Inferior parietal cortex (tissue), 1 donor: ENCODE measurements at regions not wholly inside any gene's neighbourhood (a gene's known extent, or its start where the extent isn't known, plus 50 kb on each side); places are given as distances from the start of the nearest gene placed in this dataset.
"Not testable (repeated sequence)": the region's sequence is repeated elsewhere in the genome, so short reads cannot be mapped to it uniquely, and the experiment has no call there.

ENCODE experiments used
- DNase-seq: peaks from one replicate; pipeline ENCODE4 v3.0.0-alpha.2; 2016; ENCODE audit errors: extremely low spot score

- DNase-seq = no peak
Observed at GRCh38 chr2:129404000-129404685, 575.3 kb upstream of the RAB6C start.

GRCh38 chr2:129408570-129408969 is 570.9 kb upstream of the RAB6C start:
- no peak for DNase-seq

DNA sequence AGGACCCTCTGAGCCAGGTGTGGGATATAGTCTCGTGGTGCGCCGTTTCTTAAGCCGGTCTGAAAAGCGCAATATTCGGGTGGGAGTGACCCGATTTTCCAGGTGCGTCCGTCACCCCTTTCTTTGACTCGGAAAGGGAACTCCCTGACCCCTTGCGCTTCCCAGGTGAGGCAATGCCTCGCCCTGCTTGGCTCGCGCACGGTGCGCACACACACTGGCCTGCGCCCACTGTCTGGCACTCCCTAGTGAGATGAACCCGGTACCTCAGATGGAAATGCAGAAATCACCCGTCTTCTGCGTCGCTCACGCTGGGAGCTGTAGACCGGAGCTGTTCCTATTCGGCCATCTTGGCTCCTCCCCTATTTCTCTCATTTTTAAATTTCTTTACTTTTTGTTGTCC is 562.4 kb upstream of the RAB6C start:
- not testable (repeated sequence) for DNase-seq

GRCh38 chr2:129422028-129422427 is 557.4 kb upstream of the RAB6C start:
- DNase-seq = no peak

- no peak for DNase-seq
Observed at GRCh38 chr2:129428086-129428660, 551.3 kb upstream of the RAB6C start.

DNA sequence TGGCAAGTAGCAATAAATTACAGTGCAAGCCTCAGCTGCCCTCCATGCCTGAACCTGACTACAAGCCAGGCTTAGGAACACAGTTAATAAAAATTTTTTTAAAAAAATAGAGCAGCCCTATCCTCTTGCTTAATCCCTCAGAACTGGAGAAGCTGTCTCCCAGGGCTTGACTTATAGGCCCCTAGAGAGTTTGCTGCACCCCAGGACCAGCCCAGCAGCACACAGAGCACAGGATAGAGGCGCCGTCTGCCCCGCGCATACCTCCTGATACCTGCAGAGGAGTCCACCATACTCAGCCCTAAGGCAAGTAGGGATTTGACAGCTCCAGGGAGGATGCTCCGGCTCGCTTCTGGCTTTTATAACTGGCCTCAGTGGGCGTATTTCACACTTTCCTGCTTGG is 548.6 kb upstream of the RAB6C start:
- no peak for DNase-seq

DNA sequence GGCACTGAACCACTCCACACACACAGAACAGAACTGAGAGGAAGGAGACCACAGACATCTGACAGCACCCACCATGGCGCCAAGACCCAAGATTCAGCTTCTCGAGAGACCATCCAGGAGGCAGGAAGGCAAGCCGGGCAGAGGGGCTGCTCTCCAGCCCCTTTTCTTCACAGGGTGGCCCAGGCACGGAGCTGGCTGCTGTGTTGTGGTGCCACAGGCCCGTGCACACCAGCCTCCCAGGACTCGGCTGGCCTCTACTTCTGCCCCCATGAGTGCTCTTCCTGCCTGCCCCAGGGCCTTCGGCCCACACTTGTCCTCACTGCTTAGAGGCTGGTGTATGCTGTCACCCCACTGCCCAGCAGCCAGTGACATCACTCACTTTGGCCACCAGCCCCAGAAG is 547.6 kb upstream of the RAB6C start:
- DNase-seq = no peak

DNA sequence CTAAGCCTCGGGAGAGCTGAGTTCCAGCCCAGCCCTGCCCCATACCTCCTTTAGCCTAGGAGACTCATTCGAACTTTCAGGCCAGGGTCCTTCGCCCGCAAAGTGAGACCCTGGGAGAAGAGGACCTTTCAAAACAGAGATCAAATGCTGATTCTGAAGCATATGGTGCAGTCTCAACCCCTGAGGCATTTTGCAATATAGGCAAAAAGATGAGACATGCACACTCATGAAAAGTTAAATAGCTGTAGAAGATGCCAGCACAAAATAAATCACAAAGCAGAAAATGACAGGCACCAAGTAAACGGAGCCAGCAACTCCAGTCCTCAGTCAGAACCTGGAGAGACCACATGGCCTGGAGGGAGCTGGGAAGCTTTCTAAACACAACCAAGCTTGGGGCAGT is 542.7 kb upstream of the RAB6C start:
- DNase-seq = no peak

DNA sequence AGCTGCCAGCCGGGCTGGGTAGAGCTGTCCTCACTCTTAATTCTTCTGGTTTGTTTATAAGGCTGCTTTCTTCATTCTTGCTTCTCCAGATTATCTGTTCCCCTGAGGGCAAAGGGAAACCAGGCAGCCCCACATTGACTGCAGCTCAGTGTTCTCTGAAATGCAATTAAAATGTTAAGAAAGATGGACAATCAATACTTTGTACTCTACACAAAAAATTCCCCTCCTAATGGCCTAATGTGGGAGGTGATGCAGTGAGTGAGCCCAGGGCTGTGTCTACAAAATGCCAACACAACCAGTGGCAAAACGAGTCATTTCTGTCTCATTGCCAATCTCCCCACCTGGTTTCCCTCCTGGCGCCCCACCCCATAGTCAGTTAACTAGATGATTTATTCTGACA is 541.7 kb upstream of the RAB6C start:
- DNase-seq = no peak

DNA sequence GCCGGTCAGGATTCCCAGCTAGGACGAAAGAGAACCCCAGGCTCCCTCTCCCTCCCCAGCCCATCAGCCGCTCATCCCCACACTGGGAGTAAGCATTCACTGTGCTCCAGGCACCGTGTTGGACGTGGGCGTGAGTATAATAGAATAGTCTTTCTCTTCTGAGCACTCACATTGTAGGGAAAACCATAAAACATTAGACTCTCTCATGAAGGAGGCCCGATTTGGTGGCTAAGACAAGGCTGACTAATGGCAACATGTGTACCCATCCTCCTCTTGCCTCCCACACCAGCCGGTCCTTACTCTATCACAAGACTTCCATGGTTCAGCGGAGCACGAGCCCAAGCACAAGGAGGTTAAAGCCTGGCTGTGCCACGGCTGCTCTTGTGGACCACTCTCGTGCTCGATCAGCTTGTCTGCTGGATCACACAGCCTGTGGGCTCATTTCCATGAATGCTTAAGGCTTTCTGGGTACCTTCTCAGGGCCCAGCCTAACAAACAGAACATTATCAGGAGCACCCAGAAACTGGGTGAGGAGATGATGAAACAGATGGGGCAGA is 540.9 kb upstream of the RAB6C start:
- DNase-seq = no peak

GRCh38 chr2:129439406-129440302 is 539.8 kb upstream of the RAB6C start:
- DNase-seq = no peak

GRCh38 chr2:129441610-129442009 is 537.9 kb upstream of the RAB6C start:
- DNase-seq = no peak

- DNase-seq = no peak
Observed at GRCh38 chr2:129443235-129443864, 536.1 kb upstream of the RAB6C start.

- DNase-seq = no peak
Observed at GRCh38 chr2:129443865-129444739, 535.4 kb upstream of the RAB6C start.

GRCh38 chr2:129444751-129445150 is 534.7 kb upstream of the RAB6C start:
- DNase-seq = no peak

DNA sequence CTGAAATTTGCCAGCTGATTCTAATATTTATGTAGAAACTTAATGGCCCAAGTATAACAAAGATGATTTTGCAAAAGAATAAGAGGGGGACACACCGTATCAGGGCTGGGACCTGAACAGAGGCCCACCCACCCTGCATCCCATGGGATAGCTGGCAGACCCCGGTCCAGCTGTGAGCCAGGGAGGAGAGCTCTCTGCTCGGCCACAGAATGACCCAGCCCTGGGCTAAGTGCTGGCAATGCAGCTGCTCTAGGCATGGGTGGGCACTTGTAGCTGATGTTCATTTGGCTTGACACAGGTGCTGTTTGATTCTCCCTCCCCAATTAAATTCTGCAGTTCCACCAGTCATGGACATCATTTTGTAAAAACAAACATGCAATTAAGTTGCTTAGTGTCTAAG is 522.8 kb upstream of the RAB6C start:
- DNase-seq = no peak

DNA sequence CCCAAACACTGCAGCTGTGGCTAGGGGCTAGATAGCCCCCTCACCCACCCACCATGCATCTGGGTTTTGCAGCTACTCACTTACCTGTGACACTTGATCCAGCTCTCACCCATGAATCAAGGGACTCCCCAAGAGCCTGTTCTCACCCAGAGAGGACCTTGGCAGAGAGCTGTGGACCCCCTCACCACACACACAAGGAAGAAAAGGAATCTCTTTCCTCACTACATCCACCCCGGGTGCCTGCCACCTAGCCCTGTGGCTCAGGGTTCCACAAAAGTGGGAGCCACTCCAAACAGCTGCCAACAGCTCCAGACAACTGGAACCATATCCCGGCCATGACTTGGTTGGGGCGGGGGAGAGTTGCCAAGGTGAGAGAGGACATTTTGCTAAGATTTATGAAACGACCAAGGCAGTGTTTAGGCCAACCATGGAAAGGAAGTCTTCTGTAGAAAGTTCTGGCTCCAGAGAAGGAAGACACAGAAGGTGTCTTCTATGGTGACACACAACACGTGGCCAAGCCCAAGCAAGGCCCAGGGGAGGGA is 522.1 kb upstream of the RAB6C start:
- DNase-seq = no peak

GRCh38 chr2:129458006-129458405 is 521.5 kb upstream of the RAB6C start:
- DNase-seq = no peak

- no peak for DNase-seq
Observed at GRCh38 chr2:129458436-129458835, 521.0 kb upstream of the RAB6C start.

DNA sequence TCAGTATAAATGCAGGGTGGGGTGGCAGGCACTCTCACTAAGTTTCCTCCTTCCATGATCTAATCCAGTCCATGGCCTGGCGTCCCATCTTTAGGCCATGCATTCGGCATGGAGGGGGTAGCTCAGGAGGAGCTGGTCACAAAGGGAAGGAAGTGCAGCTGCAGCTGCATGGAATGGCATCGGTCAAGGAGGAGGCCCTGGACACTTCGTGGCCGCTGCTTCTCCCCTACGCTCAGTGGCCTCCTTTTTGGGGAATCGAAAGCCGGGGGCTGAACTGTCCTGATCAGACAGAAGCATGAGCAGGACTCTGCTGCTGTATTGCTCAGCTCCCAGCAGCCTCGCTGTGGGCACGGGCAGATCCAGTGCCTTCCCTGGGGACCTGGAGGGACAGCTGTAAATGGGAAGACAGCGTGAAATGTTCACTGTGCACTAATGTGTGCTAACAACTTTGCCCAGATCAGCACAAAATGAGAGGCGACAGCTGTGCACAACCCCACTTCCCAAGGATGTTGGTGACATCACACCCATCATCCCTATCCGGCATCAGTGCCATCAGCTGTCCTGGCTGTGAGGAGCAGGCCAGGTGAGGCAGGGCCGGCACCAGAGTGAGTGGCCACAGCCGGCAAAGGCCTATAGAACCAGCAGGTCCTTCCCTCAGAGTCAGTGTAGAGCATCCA is 520.1 kb upstream of the RAB6C start:
- no peak for DNase-seq
